SH-SY5Y (cell line): ENCODE measurements at regions not wholly inside any gene's neighbourhood (a gene's known extent, or its start where the extent isn't known, plus 50 kb on each side); places are given as distances from the start of the nearest gene placed in this dataset.

Experiments
- GATA2 ChIP-seq: IDR thresholded peaks from 2 replicates; pipeline ENCODE4 v1.6.1; 2011; ENCODE audit warnings: mild to moderate bottlenecking, low read depth, low read length
- GATA3 ChIP-seq: IDR thresholded peaks from 2 replicates; pipeline ENCODE4 v1.6.1; 2011; ENCODE audit warnings: low read depth, mild to moderate bottlenecking, low read length, moderate library complexity

- TF ChIP-seq GATA2 (no peak), GATA3 (no peak)
Measured at GRCh38 chr5:131096774-131097710, 68.0 kb downstream of the HINT1 start.
